Posterior cingulate gyrus (tissue), 11 donors: ENCODE measurements at regions not wholly inside any gene's neighbourhood (a gene's known extent, or its start where the extent isn't known, plus 50 kb on each side); places are given as distances from the start of the nearest gene placed in this dataset.
"Not testable (repeated sequence)": the region's sequence is repeated elsewhere in the genome, so short reads cannot be mapped to it uniquely, and the experiment has no call there.

Source experiments
- DNase-seq, 10 donors: peaks; one replicate each; pipeline versions ENCODE4 v3.0.0 to v3.0.0-alpha.2; 2020 to 2021; ENCODE audit warnings: mixed read lengths in 3 of 10
- intact Hi-C: fragments of 100-400 bp; cut with DNase I; formaldehyde crosslinking; loops from one replicate; pipeline ENCODE4 v1.15.1; 2023

DNA sequence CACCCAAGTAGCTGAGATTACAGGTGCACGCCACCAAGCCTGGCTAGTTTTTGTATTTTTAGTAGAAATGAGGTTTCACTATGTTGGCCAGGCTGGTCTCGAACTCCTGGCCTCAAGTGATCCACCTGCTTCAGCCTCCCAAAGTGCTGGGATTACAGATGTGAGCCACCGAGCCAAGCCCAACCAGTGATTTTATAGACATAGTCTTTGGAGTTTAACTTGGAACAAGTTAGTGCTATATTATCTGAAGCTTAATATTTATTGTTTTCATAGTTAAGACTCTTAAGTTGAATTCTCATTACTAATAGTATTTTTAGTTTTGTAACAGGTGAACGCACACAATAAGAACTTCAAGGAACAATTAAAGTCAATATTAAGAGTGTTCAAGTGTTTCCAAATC, 122.1 kb downstream of the SPAG6 start:
- DNase-seq, intact Hi-C loops: not testable (repeated sequence)

DNA sequence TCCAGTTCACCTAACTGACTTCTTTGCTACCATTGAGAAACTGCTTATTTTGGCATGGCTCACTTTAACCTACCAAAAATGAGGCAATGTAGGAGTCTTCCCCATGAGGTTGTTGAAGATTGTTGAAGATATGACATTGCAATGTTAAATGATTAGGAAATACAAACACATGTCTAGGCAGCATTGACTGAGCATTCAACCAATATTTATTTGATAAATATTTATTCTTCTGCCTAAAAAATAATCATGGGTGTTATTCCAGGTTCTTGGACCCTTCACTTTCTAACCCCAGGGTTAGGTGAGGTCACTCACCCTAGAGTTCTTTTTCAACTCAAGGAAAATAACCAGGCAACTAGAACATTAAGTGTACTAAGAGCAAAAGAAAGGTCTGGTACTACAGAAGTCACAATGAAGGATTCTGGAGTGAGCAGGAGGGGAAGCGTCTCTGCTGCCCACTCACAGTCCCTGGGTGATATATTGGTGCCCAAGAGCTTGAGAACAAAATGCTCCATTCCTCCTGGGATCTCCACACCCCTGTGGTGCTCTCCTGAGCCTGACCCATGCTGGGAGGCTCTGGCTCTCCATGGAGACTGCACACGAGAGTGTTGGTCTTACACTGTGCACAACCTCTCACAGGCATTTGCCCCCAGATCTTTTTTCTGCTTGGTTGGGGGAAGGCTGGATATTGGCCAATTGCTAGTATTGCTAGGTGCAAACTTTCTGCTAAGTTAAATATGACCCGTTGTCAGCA, 123.4 kb downstream of the SPAG6 start:
- intact Hi-C loops: no loop called here
- DNase-seq: no peak

DNA sequence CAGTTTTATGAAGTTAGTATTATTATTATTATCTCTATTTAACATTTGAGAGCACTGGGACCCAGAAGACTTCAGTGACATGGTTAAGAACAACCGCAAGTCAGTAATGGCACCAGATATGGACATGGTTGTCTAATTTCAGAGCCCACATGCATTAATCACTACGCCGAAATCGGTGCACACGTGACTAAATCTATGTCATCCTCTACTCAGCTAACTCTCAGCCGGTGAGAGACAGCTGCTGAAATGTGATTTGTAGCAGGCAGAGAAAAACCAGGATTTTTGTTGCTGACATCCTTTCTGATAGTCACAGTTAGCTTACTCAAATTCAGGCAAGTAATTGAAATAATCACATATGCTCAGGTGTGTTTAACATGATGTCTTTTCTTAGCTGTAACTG, 127.7 kb downstream of the SPAG6 start:
- intact Hi-C loops: loop anchor here (10.0 kb wide), 1 partner anchor 62 kb away; no protein-coding TSS in a partner anchor
- DNase-seq: no peak

DNA sequence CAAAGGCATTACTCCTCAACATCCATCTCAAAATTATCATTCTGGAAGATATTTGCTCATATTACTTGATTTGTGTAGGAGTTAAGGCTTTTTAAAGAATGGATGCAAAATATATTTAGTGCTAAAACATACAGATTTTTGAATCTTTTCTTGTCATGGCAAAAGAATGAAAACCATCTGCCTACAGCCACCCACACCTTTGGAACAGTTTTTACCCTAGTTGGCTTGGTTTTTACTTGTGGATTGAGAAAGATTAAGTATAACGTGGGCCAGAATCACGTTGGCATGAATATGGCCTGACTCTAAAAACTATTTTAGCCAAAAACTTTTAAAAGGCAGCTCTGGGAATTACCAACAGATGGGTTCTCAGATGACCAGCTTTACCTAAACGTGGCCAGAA, 128.2 kb downstream of the SPAG6 start:
- DNase-seq: no peak
- intact Hi-C loops: loop anchor here (10.0 kb wide), 1 partner anchor 61 kb away; no protein-coding TSS in a partner anchor

DNA sequence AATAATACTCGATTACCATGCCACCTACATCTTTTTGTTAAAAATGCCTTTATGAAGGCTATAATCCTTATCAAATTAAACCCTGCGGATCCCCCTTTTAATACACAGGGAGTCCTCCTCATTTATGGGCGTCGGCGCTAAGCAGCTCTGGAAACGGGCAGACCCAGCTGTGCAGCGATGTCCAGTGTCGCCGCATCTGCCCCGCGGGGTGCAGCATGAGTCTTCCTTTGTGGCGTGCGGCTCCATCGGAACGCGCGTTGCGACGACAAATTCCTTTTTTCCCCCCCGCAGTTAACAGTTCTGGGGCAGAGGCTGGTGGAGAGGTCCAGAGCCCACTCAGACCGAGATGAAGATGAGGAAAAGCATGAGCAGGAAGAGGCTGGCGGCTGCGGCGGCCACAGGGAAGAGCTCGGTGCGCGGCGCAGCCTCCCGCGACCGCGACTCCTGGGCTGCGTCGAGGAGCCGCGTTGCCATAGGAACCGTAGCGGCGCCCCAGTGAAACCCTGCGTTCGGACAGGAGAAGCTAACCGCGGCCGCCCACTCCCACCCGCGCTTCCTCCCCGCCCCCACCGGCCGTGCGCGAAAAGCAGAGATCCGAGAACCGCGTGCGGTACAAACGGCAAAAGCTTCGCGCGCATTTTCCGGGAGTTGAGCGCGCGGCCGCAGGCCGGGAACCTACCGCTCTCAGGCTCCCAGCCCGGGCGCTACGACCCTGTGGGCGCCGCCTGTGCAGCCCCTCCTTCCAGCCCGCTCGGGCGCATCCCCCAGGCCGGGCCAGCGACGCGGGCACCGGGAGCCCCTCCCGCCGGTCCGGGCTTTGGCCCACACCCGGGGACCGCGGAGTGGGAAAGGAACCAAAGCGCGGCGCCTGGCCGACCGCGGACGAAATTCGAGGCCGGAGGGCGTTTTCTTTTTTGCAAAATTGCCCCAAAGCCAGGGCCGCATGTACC, 130.6 kb downstream of the SPAG6 start:
- peak; percentile 25 to 94 (median 52) for DNase-seq
- intact Hi-C loops: loop anchor here (10.0 kb wide), 1 partner anchor 59 kb away; no protein-coding TSS in a partner anchor

DNA sequence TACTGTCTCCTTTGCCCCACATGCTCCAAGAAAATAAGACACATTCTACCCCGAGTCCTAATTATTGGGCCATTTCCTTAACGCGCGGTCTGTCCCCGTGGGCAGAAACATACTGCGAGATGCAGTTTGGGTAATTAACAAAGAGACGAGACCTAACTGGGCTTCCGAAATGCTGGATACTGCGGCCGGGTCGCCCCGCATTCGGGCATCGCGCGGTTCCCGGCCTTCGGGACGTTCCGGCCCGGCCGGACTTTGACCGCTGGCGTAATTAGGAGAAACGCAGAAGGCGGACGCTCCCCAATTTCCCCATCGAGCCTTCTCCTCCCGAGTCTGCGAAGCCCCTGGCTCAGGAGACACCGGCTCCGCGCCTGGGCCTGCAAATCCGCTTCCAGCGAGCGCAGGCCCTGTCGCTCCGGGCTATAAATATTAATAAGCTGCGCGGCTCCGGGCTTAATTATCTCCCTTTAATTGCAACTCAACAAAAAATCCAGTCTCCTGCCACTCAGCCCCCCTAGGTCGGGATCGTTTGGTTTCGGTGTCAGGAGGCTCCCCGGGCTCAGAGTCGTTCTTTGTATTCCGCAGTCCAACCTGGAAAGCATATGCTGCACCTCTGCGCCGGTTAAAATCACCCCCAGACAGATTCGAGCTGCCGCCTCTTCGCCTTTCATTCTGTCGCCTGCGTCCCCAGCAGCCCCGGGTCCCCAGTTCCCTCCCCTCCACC, 131.5 kb downstream of the SPAG6 start:
- intact Hi-C loops: loop anchor here (10.0 kb wide), 1 partner anchor 58 kb away; no protein-coding TSS in a partner anchor

DNA sequence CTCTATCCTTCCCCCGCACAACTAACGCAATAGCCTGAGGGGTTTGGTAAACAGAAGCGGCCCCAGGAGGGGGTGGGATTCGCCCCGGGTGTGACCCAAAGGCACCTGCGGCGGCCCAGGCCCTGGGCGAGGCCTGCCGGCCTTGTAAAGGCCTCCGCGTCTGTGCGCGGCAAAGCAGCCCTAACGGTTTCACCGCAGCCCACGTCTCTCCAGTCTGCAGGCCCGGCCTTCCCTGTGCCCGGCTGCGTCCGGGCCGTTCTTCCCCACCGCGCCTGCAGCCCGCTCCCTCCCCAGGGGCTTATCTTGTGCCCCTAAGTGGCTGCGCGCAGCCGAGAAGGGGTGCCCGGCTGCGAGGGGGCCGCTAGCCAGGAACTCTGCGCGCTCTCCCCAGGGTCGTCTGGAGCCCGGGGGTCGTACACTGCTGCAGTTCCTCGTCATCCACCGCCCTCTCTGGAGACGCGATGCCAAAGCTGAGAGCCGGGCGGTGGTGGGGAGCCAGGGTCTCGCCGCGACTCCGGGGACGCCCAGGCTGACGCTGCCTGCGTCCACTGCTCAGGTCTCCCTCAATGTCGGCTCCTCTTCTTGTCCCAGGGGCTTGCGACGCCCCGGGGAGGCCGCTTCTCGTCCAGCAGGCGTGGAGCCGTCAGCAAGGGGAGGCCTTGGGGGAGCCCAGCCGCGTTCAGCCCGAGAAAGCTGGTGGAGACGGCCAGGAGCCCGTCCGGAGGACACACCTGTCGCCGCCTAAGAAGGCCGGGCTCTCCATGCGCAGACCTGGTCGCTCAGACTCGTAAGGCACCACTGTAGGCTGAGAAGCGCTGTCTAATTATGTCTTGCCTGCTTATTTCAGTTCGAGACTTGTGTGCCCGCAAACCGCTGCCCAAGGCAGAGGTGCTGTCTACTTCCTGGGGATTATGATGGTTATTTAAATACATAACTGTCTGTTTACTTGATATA, 132.3 kb downstream of the SPAG6 start:
- DNase-seq: no peak
- intact Hi-C loops: loop anchor here (10.0 kb wide), 1 partner anchor 57 kb away; no protein-coding TSS in a partner anchor

More for the DNA sequence above, 131.5 kb downstream of the SPAG6 start:
- no peak for DNase-seq

DNA sequence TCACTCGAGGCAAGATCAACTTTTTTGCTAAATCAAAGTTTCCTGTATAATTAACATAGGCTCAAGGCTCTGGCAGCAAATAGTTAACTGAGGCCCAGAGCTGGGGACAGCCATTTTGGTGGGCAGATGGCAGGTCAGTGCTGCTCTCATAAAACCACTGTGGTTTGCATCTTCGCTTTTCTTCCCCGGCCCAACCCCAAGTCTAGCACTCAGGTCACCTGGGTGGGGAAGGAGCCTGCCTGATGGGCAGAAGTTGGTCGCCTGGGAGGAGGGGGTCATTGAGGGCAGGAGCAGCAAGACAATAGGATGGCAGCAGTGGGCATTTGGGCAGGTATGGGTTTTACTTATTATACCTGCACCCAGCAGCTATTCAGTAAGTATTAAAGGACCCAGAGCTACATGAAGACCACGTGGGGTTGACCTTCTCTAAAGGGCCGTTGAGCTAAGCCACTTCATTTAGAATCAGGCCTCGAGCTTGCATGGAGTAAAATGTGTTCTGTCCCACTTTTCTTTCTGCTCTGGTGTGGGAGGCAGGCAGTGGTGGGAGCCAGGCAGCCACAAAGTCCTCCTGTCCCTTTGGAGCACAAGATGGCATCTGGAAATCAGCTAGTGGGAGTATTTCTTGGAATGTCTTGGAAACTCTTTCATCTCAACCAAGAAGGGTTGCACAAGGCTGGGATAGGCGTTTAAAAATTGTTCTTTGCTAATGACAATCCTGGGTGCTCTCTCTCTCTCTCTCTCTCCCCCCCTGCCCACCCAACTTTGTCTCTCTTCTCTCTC, 133.4 kb downstream of the SPAG6 start:
- intact Hi-C loops: loop anchor here (10.0 kb wide), 1 partner anchor 56 kb away; no protein-coding TSS in a partner anchor
- peak in 4 of 10 donors; percentile 27 to 88 (median 58) for DNase-seq

DNA sequence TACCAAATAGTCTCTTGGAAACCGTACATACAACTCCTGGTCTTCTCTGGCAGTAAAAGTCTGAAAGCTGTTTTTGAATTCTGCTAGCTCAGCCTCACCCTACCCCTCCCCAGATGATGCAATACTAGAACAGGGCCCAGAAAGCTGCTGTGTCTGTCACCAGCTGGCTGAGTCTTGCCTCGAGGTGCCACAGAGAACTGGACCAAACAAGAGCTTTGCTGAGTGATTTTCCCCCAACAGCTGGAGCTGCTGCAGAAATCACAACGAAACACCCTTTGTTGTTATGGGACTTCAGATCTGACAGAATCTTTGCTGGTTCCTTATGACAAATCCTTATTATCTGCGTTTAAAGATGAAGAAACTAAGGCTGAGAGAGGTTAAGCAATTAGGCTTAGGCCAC, 134.1 kb downstream of the SPAG6 start:
- peak in 8 of 10 donors; percentile 39 to 91 (median 52) for DNase-seq
- intact Hi-C loops: loop anchor here (10.0 kb wide), 1 partner anchor 55 kb away; no protein-coding TSS in a partner anchor

DNA sequence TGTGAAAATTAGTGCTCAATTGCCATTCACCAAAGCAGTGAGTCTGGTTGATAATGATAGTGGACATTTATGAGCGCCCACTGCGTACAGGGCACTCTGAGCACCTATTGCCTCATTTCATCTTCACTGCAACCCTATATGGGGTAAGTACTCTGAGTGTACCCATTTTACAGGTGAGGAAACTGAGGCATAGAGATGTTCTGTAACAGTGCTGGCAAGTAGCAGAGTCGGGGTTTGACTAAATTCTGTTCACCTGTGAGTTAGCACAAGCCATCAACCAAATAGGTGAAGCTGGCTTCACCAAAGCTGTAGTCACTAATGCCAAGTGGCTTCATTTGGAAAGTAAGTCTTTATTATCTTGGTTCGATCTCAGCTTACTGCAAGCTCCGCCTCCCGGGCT, 135.8 kb downstream of the SPAG6 start:
- intact Hi-C loops: no loop called here
- DNase-seq: no peak

DNA sequence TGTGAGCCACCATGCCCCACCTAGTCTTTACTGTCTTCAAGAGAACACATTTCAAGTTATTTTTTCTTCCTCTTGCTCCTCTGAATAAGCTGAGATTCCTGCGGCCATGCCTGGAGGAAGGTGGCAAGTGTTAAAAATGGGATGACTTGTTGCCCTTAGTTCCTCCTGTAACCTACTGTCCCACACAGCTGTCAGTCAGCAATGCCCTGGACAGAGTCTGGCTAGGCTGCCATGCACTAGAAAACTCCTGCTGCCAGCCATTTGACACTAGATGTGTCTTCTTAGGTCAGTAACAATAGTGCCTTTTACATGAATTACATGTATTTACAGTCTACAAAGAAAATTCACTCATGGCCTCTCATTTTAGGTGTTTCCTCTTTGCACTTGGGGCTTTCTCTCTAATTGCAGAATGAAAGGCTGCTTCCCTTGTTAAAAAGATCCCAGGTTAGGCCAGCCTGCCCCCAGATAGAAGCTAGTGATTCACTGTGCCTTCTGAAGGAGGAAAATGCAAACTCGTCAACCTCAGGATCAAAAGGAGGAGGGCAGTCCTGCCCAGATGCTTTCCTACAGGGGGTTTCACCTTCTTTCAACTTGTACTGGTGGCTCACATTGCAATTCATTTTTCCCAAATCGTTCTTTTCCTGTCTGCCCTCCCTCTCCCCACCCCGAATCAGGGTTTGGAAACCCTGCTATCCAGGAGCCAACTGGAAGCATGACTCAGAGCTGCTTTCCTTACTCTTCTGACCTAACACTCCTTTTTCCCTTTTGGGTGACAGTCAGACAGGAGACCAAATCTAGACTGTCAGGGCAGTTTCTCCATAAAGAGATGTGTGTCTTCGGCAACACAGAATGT, 136.6 kb downstream of the SPAG6 start:
- DNase-seq: no peak
- intact Hi-C loops: no loop called here

DNA sequence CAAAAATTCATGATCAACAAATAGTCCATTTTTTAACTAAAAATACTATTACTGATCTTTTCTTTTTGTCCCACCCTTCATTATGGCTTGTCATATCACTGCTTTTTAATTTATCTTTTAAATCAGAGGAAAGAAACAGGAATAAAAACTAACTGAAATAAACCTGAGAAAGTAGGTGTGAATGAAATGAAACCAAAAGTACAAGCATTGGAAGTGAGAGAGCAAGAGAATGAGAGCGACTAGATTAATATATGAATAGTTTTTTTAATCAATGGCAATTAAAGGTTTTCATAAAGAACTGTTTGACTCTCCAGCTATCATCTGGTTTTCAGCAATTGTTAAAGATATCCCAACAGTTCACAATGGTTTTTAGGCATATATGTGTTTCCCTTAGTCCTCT, 137.8 kb downstream of the SPAG6 start:
- DNase-seq: no peak
- intact Hi-C loops: no loop called here
